Skeletal muscle satellite cell (primary cell): ENCODE measurements at regions not wholly inside any gene's neighbourhood (a gene's known extent, or its start where the extent isn't known, plus 50 kb on each side); places are given as distances from the start of the nearest gene placed in this dataset.
A peak's percentile ranks its signal among the peaks of the same experiment; 100 is the strongest.

Experiments
- H3K27me3 ChIP-seq: 2 replicates; pipeline ENCODE4 v1.7.0; 2013; ENCODE audit warnings: low read length; ENCODE audit not compliant: control insufficient read depth, insufficient read depth
- H3K36me3 ChIP-seq: 2 replicates; pipeline ENCODE4 v1.7.0; 2013; ENCODE audit warnings: mild to moderate bottlenecking, control low read depth, low read length; ENCODE audit not compliant: insufficient read depth
- H3K4me1 ChIP-seq: 2 replicates; pipeline ENCODE4 v1.7.0; 2013; ENCODE audit warnings: low read length; ENCODE audit not compliant: control insufficient read depth, insufficient read depth
- H3K4me2 ChIP-seq: 2 replicates; pipeline ENCODE4 v1.7.0; 2013; ENCODE audit warnings: mild to moderate bottlenecking, low read length
- H3K4me3 ChIP-seq: 2 replicates; pipeline ENCODE4 v1.7.0; 2013; ENCODE audit warnings: low read length
- H3K9ac ChIP-seq: 2 replicates; pipeline ENCODE4 v1.7.0; 2013; ENCODE audit warnings: mild to moderate bottlenecking, low read depth, low read length, moderate library complexity
- H3K9me3 ChIP-seq: replicated peaks from 2 replicates; pipeline ENCODE4 v1.7.0; 2013; ENCODE audit warnings: mild to moderate bottlenecking, control low read depth, low read length

GRCh38 chrX:5756616-5757015 is 472.1 kb downstream of the NLGN4X start:
- Histone ChIP-seq H3K4me1 (no peaks in the 10 kb centered on the region), H3K27me3 (no peaks in the 10 kb centered on the region), H3K4me3 (no peak overlapping the region), H3K4me2 (no peak overlapping the region), H3K9me3 (no peaks in the 10 kb centered on the region), H3K36me3 (no peaks in the 10 kb centered on the region), H3K9ac (no peak overlapping the region)

DNA sequence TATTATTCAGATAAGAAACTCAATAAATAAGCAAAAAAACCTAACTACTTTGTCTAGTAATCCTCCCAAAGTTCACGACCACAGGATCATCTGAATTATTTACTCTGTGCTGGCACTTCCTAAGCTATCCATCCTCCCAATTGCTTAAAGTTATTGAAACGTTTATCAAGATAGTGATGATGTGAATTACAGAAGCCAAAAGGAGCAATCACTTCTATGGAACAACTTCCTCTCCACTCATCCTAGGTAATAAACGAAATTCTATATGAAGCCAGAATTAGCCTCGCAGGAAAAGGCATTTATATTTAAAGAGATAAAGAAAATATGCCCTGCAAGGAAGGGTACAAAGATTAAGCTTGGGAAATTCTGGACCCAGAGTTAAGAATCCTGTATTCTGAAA is 475.4 kb downstream of the NLGN4X start:
- H3K9me3 ChIP-seq, result no peaks in the 10 kb centered on the region
- no peaks in the 10 kb centered on the region for H3K4me1 ChIP-seq
- no peaks in the 10 kb centered on the region for H3K36me3 ChIP-seq
- no peaks in the 10 kb centered on the region for H3K27me3 ChIP-seq
- H3K9ac ChIP-seq, result no peak overlapping the region
- no peak overlapping the region for H3K4me2 ChIP-seq
- H3K4me3 ChIP-seq, result no peak overlapping the region

- H3K4me2 ChIP-seq, result no peak overlapping the region
- H3K9ac ChIP-seq, result no peak overlapping the region
- no peaks in the 10 kb centered on the region for H3K36me3 ChIP-seq
- no peaks in the 10 kb centered on the region for H3K9me3 ChIP-seq
- no peaks in the 10 kb centered on the region for H3K27me3 ChIP-seq
- no peaks in the 10 kb centered on the region for H3K4me1 ChIP-seq
- no peak overlapping the region for H3K4me3 ChIP-seq
These were observed 475.8 kb downstream of the NLGN4X start for GRCh38 chrX:5752831-5753230.

DNA sequence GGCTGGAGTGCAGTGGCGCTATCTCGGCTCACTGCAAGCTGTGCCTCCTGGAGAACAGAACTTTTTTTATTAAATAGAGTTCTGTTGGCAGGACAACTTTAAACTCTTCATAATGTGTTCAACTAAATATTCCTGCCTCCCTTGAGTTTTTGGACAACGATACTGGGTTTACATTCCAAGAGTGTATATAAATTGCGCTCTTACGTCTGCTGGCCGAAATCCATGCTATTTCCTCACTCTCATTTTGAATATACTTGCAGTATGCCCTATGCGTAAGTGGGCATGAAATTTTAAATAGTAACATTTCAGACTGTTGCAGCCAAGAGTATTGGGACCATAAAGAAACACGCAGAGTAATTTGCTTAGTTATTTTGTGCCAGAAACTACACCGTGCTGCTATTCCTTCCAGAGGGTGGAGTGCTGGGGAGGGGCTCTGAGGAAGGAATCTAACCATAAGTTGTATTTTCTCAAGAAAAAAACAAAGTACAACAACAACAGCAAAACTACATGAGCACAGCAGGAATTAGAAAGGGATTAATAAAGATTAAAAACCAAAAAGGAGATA is 480.0 kb downstream of the NLGN4X start:
- Histone ChIP-seq H3K9ac (no peak overlapping the region), H3K4me2 (no peak overlapping the region), H3K4me3 (no peak overlapping the region), H3K36me3 (no peaks in the 10 kb centered on the region), H3K4me1 (no peaks in the 10 kb centered on the region), H3K27me3 (no peaks in the 10 kb centered on the region), H3K9me3 (no peaks in the 10 kb centered on the region)

GRCh38 chrX:5746231-5746630 is 482.4 kb downstream of the NLGN4X start:
- H3K4me3 ChIP-seq, result no peak overlapping the region
- no peaks in the 10 kb centered on the region for H3K27me3 ChIP-seq
- H3K9ac ChIP-seq, result no peak overlapping the region
- no peaks in the 10 kb centered on the region for H3K9me3 ChIP-seq
- no peaks in the 10 kb centered on the region for H3K36me3 ChIP-seq
- H3K4me2 ChIP-seq, result no peak overlapping the region
- H3K4me1 ChIP-seq, result no peaks in the 10 kb centered on the region

DNA sequence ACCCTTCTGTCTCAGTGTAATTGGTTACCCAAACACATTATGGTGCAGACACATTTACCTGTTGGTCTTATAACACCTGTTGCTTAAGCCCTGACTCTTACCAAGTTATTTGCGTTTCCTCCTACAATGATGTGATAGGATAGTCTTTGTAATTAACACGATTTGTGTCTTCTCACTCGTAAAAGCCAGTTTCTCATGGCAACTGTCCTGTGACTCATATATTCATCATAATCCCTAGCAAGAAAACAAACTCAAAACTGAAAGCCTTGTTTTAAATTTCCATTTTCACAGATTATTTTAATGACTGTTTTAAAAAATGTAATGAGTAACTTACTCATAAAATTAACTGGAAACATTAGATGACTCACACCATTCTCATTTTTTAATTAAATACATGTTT is 495.2 kb downstream of the NLGN4X start:
- Histone ChIP-seq H3K4me3 (no peak overlapping the region), H3K4me1 (peaks cover 6% of the 10 kb centered on the region), H3K9ac (no peak overlapping the region), H3K27me3 (no peaks in the 10 kb centered on the region), H3K9me3 (no peaks in the 10 kb centered on the region), H3K4me2 (no peak overlapping the region), H3K36me3 (no peaks in the 10 kb centered on the region)

DNA sequence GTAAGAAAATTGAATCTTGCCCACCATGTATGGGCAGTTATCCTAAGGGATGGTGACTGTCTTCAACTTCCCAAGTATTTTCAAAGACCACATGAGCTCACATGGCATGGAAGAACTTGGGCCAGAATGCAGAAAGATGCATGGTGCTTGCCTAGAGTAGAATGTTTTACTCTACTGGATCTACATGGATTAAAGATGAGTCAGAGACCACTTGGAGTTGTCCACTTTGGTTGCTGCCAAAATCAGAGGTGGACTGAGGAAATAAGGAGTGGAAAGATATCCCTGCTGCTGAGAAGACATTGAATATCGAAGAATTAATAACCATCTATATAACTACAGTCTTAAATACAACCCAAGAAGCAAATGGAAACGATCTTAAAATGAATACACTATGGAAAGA is 498.1 kb downstream of the NLGN4X start:
- Histone ChIP-seq H3K4me1 (peaks cover 14% of the 10 kb centered on the region), H3K9me3 (no peaks in the 10 kb centered on the region), H3K27me3 (no peaks in the 10 kb centered on the region), H3K4me2 (no peak overlapping the region), H3K9ac (no peak overlapping the region), H3K36me3 (no peaks in the 10 kb centered on the region), H3K4me3 (no peak overlapping the region)

DNA sequence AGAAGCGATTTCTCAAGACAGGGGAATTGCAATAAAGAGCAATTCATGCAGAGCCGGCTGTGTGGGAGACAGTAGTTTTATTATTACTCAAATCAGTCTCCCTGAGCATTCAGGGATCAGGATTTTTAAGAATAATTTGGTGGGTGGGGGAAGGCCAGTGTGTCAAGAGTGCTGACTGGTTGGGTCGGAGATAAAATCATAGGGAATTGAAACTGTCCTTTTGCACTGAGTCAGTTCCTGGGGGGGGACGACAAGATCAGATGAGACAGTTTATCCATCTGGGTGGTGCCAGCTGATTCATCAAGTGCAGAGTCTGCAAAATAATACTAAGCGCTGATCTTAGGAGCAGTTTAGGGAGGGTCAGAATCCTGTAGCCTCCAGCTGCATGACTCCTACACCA is 502.4 kb downstream of the NLGN4X start:
- Histone ChIP-seq H3K36me3 (no peaks in the 10 kb centered on the region), H3K9me3 (no peaks in the 10 kb centered on the region), H3K27me3 (no peaks in the 10 kb centered on the region), H3K4me3 (no peak overlapping the region), H3K4me2 (peak overlapping the region; percentile 17), H3K9ac (peak overlapping the region; percentile 1), H3K4me1 (peaks cover 8% of the 10 kb centered on the region)

- Histone ChIP-seq H3K9me3 (no peaks in the 10 kb centered on the region), H3K27me3 (no peaks in the 10 kb centered on the region), H3K4me1 (peaks cover 8% of the 10 kb centered on the region), H3K4me2 (no peak overlapping the region), H3K9ac (no peak overlapping the region), H3K36me3 (no peaks in the 10 kb centered on the region), H3K4me3 (no peak overlapping the region)
These were observed 504.5 kb downstream of the NLGN4X start for GRCh38 chrX:5724123-5724522.

DNA sequence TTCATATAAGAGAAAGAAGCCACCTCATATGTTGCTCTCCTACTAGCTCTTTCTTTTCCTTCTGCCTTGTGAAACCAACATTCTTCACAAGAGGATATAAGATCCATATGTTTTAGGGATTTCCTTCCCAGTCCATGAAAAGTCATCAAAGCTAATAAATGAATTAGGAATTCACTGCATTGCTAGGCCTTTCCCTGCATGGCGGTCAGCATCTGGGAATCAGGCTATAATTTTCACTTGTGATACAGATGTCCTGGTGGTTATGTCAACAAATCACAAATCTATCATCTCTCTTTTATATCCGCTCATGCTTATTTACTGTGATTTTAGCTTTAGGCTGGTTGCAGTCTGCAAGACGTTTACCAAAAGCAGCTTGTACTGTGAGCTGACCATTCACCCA is 510.0 kb downstream of the NLGN4X start:
- no peak overlapping the region for H3K9ac ChIP-seq
- no peaks in the 10 kb centered on the region for H3K4me1 ChIP-seq
- no peak overlapping the region for H3K4me3 ChIP-seq
- H3K27me3 ChIP-seq, result no peaks in the 10 kb centered on the region
- no peaks in the 10 kb centered on the region for H3K9me3 ChIP-seq
- no peaks in the 10 kb centered on the region for H3K36me3 ChIP-seq
- no peak overlapping the region for H3K4me2 ChIP-seq

DNA sequence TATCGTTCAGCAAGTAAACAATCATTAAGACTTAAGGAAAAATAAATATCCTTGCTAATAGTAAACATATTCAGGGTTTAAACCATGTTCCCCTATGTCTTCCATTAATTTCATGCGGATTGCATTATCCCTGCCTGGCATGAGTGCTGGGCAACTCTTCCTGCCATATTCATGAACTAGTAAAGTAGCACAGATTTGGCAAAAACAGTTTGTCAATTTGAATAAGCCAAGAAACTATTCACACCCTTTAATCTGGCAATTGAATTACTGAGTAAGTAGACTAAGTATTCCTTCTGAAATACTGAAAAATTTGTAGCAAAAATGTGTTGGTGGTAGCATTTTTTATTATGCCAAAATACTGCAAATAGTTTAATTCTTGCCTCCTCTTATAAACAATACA is 512.0 kb downstream of the NLGN4X start:
- Histone ChIP-seq H3K4me2 (no peak overlapping the region), H3K36me3 (no peaks in the 10 kb centered on the region), H3K9ac (no peak overlapping the region), H3K27me3 (no peaks in the 10 kb centered on the region), H3K4me1 (no peaks in the 10 kb centered on the region), H3K9me3 (no peaks in the 10 kb centered on the region), H3K4me3 (no peak overlapping the region)

- no peak overlapping the region for H3K9ac ChIP-seq
- no peak overlapping the region for H3K4me3 ChIP-seq
- no peak overlapping the region for H3K4me2 ChIP-seq
- no peaks in the 10 kb centered on the region for H3K9me3 ChIP-seq
- H3K36me3 ChIP-seq, result no peaks in the 10 kb centered on the region
- no peaks in the 10 kb centered on the region for H3K27me3 ChIP-seq
- H3K4me1 ChIP-seq, result no peaks in the 10 kb centered on the region
These were observed 520.4 kb downstream of the NLGN4X start for GRCh38 chrX:5708251-5708650.
